ENCODE measurements at regions not wholly inside any gene's neighbourhood (a gene's known extent, or its start where the extent isn't known, plus 50 kb on each side); places are given as distances from the start of the nearest gene placed in this dataset.

- Histone ChIP-seq H3K9me3 (replicated peaks) (no peaks in the 10 kb centered on the region), H3K4me1 (replicated peaks) (no peaks in the 10 kb centered on the region), H3K27me3 (replicated peaks) (no peaks in the 10 kb centered on the region), H3K4me3 (no peak overlapping the region), H3K27ac (no peak overlapping the region), H3K36me3 (no peaks in the 10 kb centered on the region)
- DNase-seq (ENCODE audit: low read depth in 1 of 2, low spot score in 2 of 2) = no peak
Measured at GRCh38 chr20:20897922-20898321, 185.5 kb upstream of the RALGAPA2 start.

- Histone ChIP-seq H3K4me1 (replicated peaks) (no peaks in the 10 kb centered on the region), H3K4me3 (no peak overlapping the region), H3K27me3 (replicated peaks) (no peaks in the 10 kb centered on the region), H3K9me3 (replicated peaks) (no peaks in the 10 kb centered on the region), H3K36me3 (no peaks in the 10 kb centered on the region), H3K27ac (no peak overlapping the region)
- no peak for DNase-seq (ENCODE audit: low read depth in 1 of 2, low spot score in 2 of 2)
Measured at GRCh38 chr20:20897145-20897544, 184.7 kb upstream of the RALGAPA2 start.

GRCh38 chr20:20896606-20897005, 184.2 kb upstream of the RALGAPA2 start:
- Histone ChIP-seq H3K36me3 (no peaks in the 10 kb centered on the region), H3K9me3 (replicated peaks) (no peaks in the 10 kb centered on the region), H3K27ac (no peak overlapping the region), H3K4me1 (replicated peaks) (no peaks in the 10 kb centered on the region), H3K4me3 (no peak overlapping the region), H3K27me3 (replicated peaks) (no peaks in the 10 kb centered on the region)
- DNase-seq (ENCODE audit: low read depth in 1 of 2, low spot score in 2 of 2) = no peak

DNA sequence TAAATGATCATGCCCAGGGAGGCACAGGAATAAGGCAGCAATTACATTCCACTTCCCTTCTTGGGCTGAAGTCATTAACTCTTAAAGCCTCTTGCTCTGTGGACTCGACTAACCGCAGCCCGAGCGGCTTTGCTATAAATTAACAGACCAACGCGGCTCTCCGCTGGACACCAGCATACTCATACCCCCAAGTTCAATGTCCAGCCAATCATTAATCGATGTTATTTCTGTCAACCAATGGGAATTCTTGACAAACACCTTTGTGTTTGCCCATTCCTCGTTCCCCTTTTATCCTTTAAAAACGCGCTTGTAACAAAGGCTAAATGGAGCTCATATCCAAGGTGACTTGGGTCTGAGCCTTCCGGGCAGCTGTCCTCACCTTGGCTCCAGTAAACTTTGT, 183.1 kb upstream of the RALGAPA2 start:
- H3K36me3 ChIP-seq = no peaks in the 10 kb centered on the region
- DNase-seq (ENCODE audit: low read depth in 1 of 2, low spot score in 2 of 2) = no peak
- no peaks in the 10 kb centered on the region for H3K4me1 ChIP-seq (replicated peaks)
- H3K9me3 ChIP-seq (replicated peaks) = no peaks in the 10 kb centered on the region
- no peaks in the 10 kb centered on the region for H3K27me3 ChIP-seq (replicated peaks)
- H3K4me3 ChIP-seq = no peak overlapping the region
- no peak overlapping the region for H3K27ac ChIP-seq

GRCh38 chr20:20894753-20895152, 182.3 kb upstream of the RALGAPA2 start:
- Histone ChIP-seq H3K9me3 (replicated peaks) (no peaks in the 10 kb centered on the region), H3K4me1 (replicated peaks) (no peaks in the 10 kb centered on the region), H3K36me3 (no peaks in the 10 kb centered on the region), H3K4me3 (no peak overlapping the region), H3K27me3 (replicated peaks) (no peaks in the 10 kb centered on the region), H3K27ac (no peak overlapping the region)
- no peak for DNase-seq (ENCODE audit: low read depth in 1 of 2, low spot score in 2 of 2)

- Histone ChIP-seq H3K9me3 (replicated peaks) (no peaks in the 10 kb centered on the region), H3K4me3 (no peak overlapping the region), H3K36me3 (no peaks in the 10 kb centered on the region), H3K27me3 (replicated peaks) (no peaks in the 10 kb centered on the region), H3K27ac (no peak overlapping the region), H3K4me1 (replicated peaks) (no peaks in the 10 kb centered on the region)
- DNase-seq (ENCODE audit: low read depth in 1 of 2, low spot score in 2 of 2) = no peak
Measured at GRCh38 chr20:20894280-20894679, 181.8 kb upstream of the RALGAPA2 start.

- Histone ChIP-seq H3K27ac (no peak overlapping the region), H3K4me3 (no peak overlapping the region), H3K9me3 (replicated peaks) (no peaks in the 10 kb centered on the region), H3K27me3 (replicated peaks) (no peaks in the 10 kb centered on the region), H3K36me3 (no peaks in the 10 kb centered on the region), H3K4me1 (replicated peaks) (no peaks in the 10 kb centered on the region)
- no peak for DNase-seq (ENCODE audit: low read depth in 1 of 2, low spot score in 2 of 2)
Measured at GRCh38 chr20:20892328-20892727, 179.9 kb upstream of the RALGAPA2 start.

GRCh38 chr20:20890751-20891150, 178.3 kb upstream of the RALGAPA2 start:
- Histone ChIP-seq H3K36me3 (no peaks in the 10 kb centered on the region), H3K4me3 (no peak overlapping the region), H3K4me1 (replicated peaks) (no peaks in the 10 kb centered on the region), H3K27ac (no peak overlapping the region), H3K27me3 (replicated peaks) (no peaks in the 10 kb centered on the region), H3K9me3 (replicated peaks) (no peaks in the 10 kb centered on the region)
- no peak for DNase-seq (ENCODE audit: low read depth in 1 of 2, low spot score in 2 of 2)

DNA sequence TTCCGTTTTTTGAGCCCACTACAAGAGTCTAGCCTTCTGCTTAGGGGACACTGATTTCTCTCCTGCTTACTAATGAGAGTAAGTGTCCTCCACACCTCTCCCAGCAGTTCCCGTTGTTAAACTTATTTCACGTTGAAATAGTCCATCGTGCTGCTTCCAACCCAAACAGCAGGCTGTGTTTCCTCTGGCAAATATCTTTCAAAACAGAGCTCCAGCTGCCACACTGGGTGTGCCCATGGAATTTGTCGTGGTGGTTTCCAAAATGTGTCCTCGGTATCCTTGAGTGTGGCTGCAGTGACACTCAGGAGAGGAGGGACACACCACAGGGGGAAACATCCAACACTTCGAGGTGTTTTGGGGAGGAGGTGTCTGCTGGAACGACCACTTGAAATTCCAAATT, 176.5 kb upstream of the RALGAPA2 start:
- no peak overlapping the region for H3K27ac ChIP-seq
- no peak for DNase-seq (ENCODE audit: low read depth in 1 of 2, low spot score in 2 of 2)
- no peaks in the 10 kb centered on the region for H3K9me3 ChIP-seq (replicated peaks)
- no peaks in the 10 kb centered on the region for H3K27me3 ChIP-seq (replicated peaks)
- no peaks in the 10 kb centered on the region for H3K36me3 ChIP-seq
- H3K4me1 ChIP-seq (replicated peaks) = no peaks in the 10 kb centered on the region
- H3K4me3 ChIP-seq = no peak overlapping the region

DNA sequence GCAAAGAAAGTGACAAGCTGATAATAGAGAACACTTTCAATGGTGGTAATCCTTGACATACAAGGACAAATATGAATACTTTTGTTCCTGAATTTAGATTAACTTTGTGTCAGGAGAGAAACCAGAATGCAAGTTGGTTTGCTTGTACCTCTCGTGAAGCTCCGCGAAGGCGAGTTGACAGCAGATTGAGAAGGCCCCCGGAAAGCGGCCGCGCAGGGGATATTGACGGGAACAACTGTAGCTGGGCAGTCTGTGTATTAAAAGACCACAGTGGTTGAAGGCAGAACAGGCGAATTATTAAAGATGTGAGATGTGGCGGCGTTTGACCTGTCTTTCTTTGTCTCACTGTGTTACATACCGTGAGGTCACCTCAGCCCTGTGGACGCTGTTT, 175.8 kb upstream of the RALGAPA2 start:
- Histone ChIP-seq H3K27me3 (replicated peaks) (no peaks in the 10 kb centered on the region), H3K9me3 (replicated peaks) (no peaks in the 10 kb centered on the region), H3K4me3 (no peak overlapping the region), H3K4me1 (replicated peaks) (no peaks in the 10 kb centered on the region), H3K36me3 (no peaks in the 10 kb centered on the region), H3K27ac (no peak overlapping the region)
- no peak for DNase-seq (ENCODE audit: low read depth in 1 of 2, low spot score in 2 of 2)

- Histone ChIP-seq H3K9me3 (replicated peaks) (no peaks in the 10 kb centered on the region), H3K4me3 (no peak overlapping the region), H3K27ac (no peak overlapping the region), H3K4me1 (replicated peaks) (no peaks in the 10 kb centered on the region), H3K27me3 (replicated peaks) (no peaks in the 10 kb centered on the region), H3K36me3 (no peaks in the 10 kb centered on the region)
- DNase-seq (ENCODE audit: low read depth in 1 of 2, low spot score in 2 of 2) = no peak
Measured at GRCh38 chr20:20887593-20888265, 175.3 kb upstream of the RALGAPA2 start.

DNA sequence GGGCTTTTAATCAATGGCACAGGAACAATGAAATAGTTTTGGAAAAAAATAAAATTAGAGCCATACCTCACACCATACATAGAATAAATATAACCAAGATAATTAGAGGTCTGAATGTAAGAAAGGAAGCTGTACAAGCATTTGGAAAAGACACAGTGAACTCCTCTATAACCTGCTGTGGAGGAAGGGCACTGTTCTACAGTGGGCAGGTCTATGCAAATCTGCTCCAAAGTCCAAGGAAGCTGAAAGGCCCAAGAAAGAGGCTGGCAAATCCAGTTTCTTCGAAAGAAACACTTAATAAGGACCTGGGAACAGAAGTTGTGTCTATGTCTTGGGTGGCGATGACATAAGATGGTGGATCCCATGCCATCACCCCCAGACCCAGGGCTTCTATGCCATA, 169.4 kb upstream of the RALGAPA2 start:
- Histone ChIP-seq H3K4me1 (replicated peaks) (no peaks in the 10 kb centered on the region), H3K9me3 (replicated peaks) (no peaks in the 10 kb centered on the region), H3K27me3 (replicated peaks) (no peaks in the 10 kb centered on the region), H3K4me3 (no peak overlapping the region), H3K36me3 (no peaks in the 10 kb centered on the region), H3K27ac (no peak overlapping the region)
- DNase-seq (ENCODE audit: low read depth in 1 of 2, low spot score in 2 of 2) = no peak

- Histone ChIP-seq H3K9me3 (replicated peaks) (no peaks in the 10 kb centered on the region), H3K4me3 (no peak overlapping the region), H3K27ac (no peak overlapping the region), H3K27me3 (replicated peaks) (no peaks in the 10 kb centered on the region; the same call in 1 of the 2 replicates), H3K4me1 (replicated peaks) (no peaks in the 10 kb centered on the region), H3K36me3 (no peaks in the 10 kb centered on the region)
- DNase-seq (ENCODE audit: low read depth in 1 of 2, low spot score in 2 of 2) = no peak
Measured at GRCh38 chr20:20877079-20877478, 164.6 kb upstream of the RALGAPA2 start.

DNA sequence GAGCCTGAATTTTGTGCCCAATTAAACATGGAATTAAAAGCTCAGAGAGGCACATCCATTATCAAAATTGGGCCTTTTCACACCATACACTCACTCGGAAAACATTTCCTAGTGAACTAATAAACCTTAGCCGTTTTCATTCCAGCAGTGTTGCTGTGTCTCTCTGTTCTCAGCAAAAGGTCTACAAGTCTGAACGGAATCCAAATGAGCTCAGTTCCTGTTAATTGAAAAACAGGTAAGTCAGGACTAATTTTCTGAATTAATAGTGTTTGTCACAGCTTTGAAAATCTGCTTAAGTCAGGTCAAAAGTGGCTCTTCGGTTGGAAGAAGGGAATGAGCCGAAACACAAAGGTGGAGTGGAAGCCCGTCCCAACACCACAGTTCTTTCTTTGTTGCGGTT, 163.3 kb upstream of the RALGAPA2 start:
- Histone ChIP-seq H3K36me3 (no peaks in the 10 kb centered on the region), H3K4me1 (replicated peaks) (no peaks in the 10 kb centered on the region), H3K27me3 (replicated peaks) (no peaks in the 10 kb centered on the region; the same call in 1 of the 2 replicates), H3K4me3 (no peak overlapping the region), H3K27ac (no peak overlapping the region), H3K9me3 (replicated peaks) (no peaks in the 10 kb centered on the region)
- DNase-seq (ENCODE audit: low read depth in 1 of 2, low spot score in 2 of 2) = no peak

GRCh38 chr20:20872428-20872827, 160.0 kb upstream of the RALGAPA2 start:
- no peaks in the 10 kb centered on the region; the same call in 1 of the 2 replicates for H3K27me3 ChIP-seq (replicated peaks)
- no peaks in the 10 kb centered on the region for H3K9me3 ChIP-seq (replicated peaks)
- DNase-seq (ENCODE audit: low read depth in 1 of 2, low spot score in 2 of 2) = no peak
- no peaks in the 10 kb centered on the region for H3K36me3 ChIP-seq
- H3K4me1 ChIP-seq (replicated peaks) = no peaks in the 10 kb centered on the region
- H3K27ac ChIP-seq = no peak overlapping the region
- no peak overlapping the region for H3K4me3 ChIP-seq

Measured in SJSA1 (cell line).